Stimulated activated naive CD8-positive, alpha-beta T cell treated with anti-CD3 and anti-CD28 coated beads, Interleukin-15, Interleukin-2, amounts not matched to agents 100 U/mL and 50 U/mL, for 24 hours (primary cell): ENCODE measurements at regions not wholly inside any gene's neighbourhood (a gene's known extent, or its start where the extent isn't known, plus 50 kb on each side); places are given as distances from the start of the nearest gene placed in this dataset.
A peak's percentile ranks its signal among the peaks of the same experiment; 100 is the strongest.

Source experiments
- ATAC-seq: fragments of 150-1000 bp; cut with Tn5 transposase; one replicate; pipeline ENCODE4 v1.10.0; 2021
- DNase-seq: peaks from one replicate; pipeline ENCODE4 v3.0.0; 2021

- no peak for DNase-seq
- ATAC-seq, result no peak
Measured at GRCh38 chr5:159759791-159760290, 156.4 kb upstream of the ADRA1B start.

GRCh38 chr5:159762921-159763320 is 153.4 kb upstream of the ADRA1B start:
- no peak for DNase-seq
- ATAC-seq, result no peak

DNA sequence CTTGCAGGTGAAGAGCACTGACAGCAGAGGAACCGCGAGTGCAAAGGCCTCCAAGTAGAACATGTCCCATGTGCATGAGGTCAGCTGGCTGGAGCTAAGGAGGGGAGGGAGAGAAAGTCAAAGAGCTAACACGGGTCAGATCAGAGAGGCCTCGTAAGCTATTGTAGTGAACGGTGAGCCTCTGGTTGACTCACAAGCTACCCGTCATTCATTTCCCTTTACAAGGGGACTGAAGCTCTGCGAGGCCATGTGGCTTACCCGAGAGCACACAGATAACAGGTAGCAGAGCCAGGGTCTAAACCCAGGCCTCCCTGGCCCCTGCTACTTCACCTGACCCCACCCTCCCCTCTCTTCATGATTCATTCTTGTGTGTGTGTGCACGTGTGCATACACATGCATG is 152.7 kb upstream of the ADRA1B start:
- DNase-seq (no peak), ATAC-seq (no peak)

GRCh38 chr5:159764283-159765134 is 151.8 kb upstream of the ADRA1B start:
- DNase-seq, result no peak
- no peak for ATAC-seq

- no peak for ATAC-seq
Measured at GRCh38 chr5:159765135-159765433, 151.2 kb upstream of the ADRA1B start.

GRCh38 chr5:159765760-159766517 is 150.3 kb upstream of the ADRA1B start:
- no peak for ATAC-seq
- DNase-seq, result no peak

More at GRCh38 chr5:159765135-159765433, 151.2 kb upstream of the ADRA1B start:
- no peak for DNase-seq

DNA sequence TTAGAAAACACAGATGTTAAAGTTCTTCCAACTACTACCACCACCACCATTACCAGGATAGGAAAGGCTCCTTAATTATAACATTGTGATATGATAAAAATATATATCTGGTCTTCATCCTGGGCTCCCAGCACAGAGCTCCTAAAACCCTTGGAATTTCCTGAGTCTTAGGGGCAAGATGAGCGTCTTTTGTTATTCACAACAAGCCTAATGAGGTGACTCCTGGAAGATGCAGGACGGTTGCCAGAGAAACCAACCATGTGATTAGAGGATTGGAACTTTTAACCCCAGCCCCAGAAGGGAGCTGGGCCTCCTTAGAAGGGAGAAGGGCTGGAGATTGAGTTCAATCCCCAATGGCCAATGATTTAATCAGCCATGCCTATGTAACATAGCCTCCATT is 148.0 kb upstream of the ADRA1B start:
- DNase-seq (no peak), ATAC-seq (no peak)

DNA sequence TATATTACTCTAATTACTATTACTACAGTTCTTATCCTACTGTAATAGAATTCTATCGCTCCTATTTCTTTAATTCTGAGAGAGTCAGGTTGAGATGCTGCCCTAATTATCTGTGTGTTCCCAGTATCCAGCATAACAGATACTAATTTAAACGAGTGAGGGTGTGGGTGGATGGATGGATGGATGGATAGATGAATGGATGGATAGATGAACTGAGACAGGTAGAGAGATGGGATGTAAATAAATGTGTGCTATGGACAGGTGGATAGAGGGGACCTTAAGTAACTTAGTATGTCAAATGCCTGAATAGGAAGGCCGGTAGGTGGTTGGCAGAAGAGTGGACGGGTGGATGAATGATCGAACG is 143.6 kb upstream of the ADRA1B start:
- ATAC-seq (no peak), DNase-seq (no peak)

- ATAC-seq, result peak; percentile 93
- peak; percentile 85 for DNase-seq
Measured at GRCh38 chr5:159773062-159773924, 143.0 kb upstream of the ADRA1B start.

- ATAC-seq, result no peak
- DNase-seq, result no peak
Measured at GRCh38 chr5:159774476-159775031, 141.7 kb upstream of the ADRA1B start.

DNA sequence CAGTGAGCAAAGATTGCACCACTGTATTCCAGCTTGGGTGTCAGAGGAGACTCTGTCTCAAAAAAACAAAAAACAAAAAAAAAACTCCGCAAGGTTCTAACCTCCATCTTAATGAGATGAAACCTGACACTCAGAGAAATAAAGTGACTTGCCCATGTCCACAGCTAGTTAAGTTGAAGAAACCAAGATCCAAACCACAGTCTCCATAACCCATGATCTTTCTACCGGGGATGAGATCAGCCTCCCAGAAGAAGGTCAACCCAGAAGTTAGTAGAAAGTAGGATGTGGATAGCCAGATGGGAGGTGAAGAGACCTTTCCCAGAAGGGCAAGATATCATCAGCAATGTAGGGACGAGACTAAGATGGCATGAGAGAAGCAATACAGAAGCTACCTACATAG is 140.4 kb upstream of the ADRA1B start:
- DNase-seq, result no peak
- peak; percentile 45 for ATAC-seq

- no peak for DNase-seq
- ATAC-seq, result no peak
Measured at GRCh38 chr5:159777049-159777660, 139.1 kb upstream of the ADRA1B start.

GRCh38 chr5:159779481-159779880 is 136.8 kb upstream of the ADRA1B start:
- no peak for ATAC-seq
- no peak for DNase-seq

DNA sequence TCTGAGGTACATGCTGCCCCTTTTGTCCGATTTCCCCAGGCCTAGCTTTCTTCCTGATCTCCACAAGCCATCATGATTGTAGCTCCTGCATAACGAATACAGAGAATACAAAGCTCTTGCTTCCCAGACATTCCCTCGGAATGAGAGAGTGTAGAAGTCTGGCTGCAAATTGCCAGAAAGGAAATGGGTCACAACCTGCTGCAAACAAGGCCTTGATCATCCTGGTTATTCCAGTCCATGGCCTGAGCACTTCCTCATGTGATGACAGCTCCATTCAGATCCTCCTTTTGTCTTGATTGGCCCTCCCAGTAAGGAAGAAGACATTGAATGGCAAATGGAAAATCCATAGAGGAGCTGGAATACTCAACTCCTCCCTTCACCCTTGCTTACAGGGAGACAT is 136.0 kb upstream of the ADRA1B start:
- no peak for ATAC-seq
- DNase-seq, result no peak

- DNase-seq (no peak), ATAC-seq (no peak)
Measured at GRCh38 chr5:159781626-159782157, 134.6 kb upstream of the ADRA1B start.

DNA sequence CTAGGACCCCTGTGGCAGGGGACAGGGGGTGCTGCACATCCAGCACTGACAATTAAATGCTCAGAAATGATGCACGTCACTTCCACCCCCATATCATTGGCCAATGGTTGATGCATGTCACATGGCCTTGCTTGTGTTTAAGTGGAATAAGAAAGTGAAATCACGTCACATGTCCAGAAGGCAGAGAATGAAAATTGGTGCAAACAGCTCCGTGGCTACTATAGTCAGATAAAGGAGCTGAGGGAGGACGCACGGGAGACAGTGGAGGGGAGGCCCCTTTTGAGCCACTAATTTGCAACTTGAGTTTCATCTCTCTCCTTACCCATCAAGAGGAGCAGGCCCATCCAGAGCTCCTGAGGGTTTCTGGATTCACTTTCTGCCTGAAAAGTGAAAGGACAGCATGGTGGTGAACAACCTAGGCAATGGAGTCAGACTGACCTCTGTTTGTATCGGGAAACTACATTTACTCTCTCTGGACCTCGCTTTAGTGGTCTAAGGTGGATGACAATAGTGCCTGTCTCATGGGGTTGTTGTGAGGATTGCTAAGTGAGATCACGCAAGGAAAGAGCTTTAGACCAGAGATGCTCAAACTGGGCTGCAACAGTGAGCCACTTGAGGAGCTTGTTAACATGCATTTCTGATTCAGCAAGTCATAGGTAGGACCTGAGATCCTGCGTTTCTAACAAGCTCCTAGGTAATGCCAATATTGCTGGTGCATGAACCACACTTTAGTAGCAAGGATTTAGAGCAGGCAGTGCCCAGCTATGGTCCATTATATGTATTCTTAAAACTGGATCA is 133.9 kb upstream of the ADRA1B start:
- ATAC-seq (peak; percentile 67), DNase-seq (peak; percentile 14)

- no peak for ATAC-seq
Measured at GRCh38 chr5:159782995-159783300, 133.3 kb upstream of the ADRA1B start.

GRCh38 chr5:159783726-159784247 is 132.5 kb upstream of the ADRA1B start:
- ATAC-seq (no peak), DNase-seq (no peak)

More at GRCh38 chr5:159782995-159783300, 133.3 kb upstream of the ADRA1B start:
- no peak for DNase-seq

GRCh38 chr5:159784993-159785392 is 131.3 kb upstream of the ADRA1B start:
- no peak for ATAC-seq
- DNase-seq, result no peak

DNA sequence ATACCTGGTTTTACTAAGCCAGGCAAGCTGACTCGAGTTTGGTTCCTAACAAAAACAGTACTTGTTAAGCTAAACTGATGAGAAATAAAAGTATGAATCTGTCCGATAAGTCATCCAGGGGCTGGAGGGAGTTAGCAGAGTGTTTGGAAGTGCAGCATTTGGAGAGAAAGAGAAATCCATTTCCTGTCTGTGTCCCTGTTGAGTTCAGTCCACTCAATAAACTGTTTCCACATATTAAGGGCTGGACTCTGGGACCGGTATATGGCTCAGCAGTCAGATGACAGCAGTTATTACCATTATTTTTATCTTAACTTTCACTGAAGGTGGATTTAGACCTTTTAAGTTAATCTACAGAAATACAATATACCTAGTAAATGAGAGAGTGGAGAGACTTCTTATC is 130.6 kb upstream of the ADRA1B start:
- no peak for DNase-seq
- ATAC-seq, result no peak

GRCh38 chr5:159786201-159786600 is 130.1 kb upstream of the ADRA1B start:
- DNase-seq, result no peak
- no peak for ATAC-seq
